Omental fat pad (tissue), 3 donors: ENCODE measurements at regions not wholly inside any gene's neighbourhood (a gene's known extent, or its start where the extent isn't known, plus 50 kb on each side); places are given as distances from the start of the nearest gene placed in this dataset.

Experiments used
- ATAC-seq: fragments of 150-250 bp; one replicate; pipeline ENCODE4 v1.9.1; 2016; ENCODE audit warnings: mild to moderate bottlenecking, moderate library complexity; ENCODE audit not compliant: low FRiP score
- DNase-seq: peaks from one replicate; pipeline ENCODE4 v3.0.0-alpha.2; 2019; ENCODE audit warnings: low spot score
- TF ChIP-seq, protein P1 (sequence below), 3 donors: fragments of 450-650 bp; IDR thresholded peaks; one replicate each; pipeline ENCODE4 v1.5.1; 2016 to 2017; ENCODE audit warnings: antibody characterized with exemption in 3 of 3, mild to moderate bottlenecking in 3 of 3, moderate library complexity in 2 of 3

DNA sequence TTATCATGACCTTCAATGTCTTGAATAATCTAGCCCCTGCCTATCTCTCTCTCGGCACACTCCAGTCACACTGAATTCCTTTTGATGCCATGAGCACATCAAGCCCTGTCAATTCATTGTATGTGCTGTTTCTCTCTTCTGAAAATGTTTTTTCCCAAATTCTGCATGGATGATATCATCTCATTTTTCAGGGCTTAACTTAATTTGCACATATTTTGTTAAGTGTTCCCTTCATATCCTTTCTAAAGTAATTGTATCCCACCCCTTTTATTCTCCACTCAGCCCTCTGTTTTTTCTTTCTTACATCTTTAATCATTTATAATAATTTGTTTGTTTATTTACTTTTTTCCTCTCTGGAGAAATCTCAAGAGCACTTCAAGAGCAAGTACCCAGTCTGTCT is 149.9 kb downstream of the ZNF326 start:
- TF ChIP-seq, protein P1, sequence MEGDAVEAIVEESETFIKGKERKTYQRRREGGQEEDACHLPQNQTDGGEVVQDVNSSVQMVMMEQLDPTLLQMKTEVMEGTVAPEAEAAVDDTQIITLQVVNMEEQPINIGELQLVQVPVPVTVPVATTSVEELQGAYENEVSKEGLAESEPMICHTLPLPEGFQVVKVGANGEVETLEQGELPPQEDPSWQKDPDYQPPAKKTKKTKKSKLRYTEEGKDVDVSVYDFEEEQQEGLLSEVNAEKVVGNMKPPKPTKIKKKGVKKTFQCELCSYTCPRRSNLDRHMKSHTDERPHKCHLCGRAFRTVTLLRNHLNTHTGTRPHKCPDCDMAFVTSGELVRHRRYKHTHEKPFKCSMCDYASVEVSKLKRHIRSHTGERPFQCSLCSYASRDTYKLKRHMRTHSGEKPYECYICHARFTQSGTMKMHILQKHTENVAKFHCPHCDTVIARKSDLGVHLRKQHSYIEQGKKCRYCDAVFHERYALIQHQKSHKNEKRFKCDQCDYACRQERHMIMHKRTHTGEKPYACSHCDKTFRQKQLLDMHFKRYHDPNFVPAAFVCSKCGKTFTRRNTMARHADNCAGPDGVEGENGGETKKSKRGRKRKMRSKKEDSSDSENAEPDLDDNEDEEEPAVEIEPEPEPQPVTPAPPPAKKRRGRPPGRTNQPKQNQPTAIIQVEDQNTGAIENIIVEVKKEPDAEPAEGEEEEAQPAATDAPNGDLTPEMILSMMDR (IDR thresholded peaks at IDR 0.05) = no peak
- no peak for ATAC-seq
- no peak for DNase-seq

DNA sequence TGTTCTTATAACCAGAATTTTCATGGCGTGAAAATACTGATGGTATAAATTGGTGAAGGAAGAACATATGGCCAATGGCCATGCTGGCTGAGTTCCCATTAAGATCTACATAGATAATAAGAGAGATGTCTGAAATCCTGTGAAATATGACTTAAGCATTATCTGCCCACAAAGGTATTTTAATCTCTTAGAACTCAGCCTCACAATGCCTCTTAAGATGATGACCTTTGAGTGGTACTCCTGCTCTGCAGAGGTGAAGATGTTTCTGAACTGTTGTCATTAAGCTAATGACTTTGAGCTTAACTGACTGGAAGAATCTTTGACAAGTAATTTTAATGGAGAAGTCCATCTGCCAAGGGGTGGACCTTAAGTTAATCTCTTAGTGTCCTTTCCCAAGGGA is 148.7 kb downstream of the ZNF326 start:
- ATAC-seq = no peak
- TF ChIP-seq, protein P1 (IDR thresholded peaks at IDR 0.05) = no peak
- DNase-seq = no peak

DNA sequence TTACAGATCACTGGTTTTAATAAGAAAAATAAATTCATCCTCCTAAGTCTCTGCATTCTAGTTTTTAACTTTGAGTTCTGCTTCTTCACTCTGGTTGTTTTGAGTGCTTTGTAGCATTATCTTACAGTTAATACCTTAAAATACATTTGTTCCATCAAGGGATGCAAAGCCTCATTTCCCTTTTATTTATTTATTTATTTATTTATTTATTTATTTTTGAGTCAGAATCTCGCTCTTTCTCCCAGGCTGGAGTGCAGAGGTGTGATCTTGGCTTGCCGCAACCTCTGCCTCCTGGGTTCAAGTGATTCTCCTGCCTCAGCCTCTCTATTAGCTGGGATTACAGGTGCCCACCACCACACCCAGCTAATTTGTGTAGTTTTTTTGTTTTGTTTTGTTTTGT is 147.8 kb downstream of the ZNF326 start:
- ATAC-seq = no peak
- TF ChIP-seq, protein P1 (IDR thresholded peaks at IDR 0.05) = no peak
- no peak for DNase-seq

DNA sequence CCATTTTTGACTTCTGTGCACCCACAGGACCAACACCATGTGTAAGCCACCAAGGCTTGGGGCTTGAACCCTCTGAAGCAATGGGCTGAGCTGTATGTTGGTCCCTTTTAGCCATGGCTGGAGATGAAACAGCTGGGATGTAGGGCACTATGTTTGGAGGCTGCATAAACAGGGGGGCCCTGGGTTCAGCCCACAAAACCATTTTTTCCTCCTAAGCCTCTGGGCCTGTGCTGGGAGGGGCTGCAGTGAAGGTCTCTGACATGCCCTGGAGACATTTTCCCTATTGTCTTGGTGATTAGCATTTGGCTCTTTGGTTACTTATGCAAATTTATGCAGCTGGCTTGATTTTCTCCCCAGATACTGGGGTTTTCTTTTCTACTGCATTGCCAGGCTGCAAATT is 144.9 kb downstream of the ZNF326 start:
- TF ChIP-seq, protein P1 (IDR thresholded peaks at IDR 0.05) = no peak
- DNase-seq (no peak), ATAC-seq (no peak)

- DNase-seq (no peak), ATAC-seq (no peak)
- TF ChIP-seq, protein P1 (IDR thresholded peaks at IDR 0.05) = no peak
Observed at GRCh38 chr1:90135286-90135685, 140.4 kb downstream of the ZNF326 start.

GRCh38 chr1:90134175-90134955 is 139.5 kb downstream of the ZNF326 start:
- no peak for ATAC-seq
- TF ChIP-seq, protein P1 (IDR thresholded peaks at IDR 0.05) = no peak

DNA sequence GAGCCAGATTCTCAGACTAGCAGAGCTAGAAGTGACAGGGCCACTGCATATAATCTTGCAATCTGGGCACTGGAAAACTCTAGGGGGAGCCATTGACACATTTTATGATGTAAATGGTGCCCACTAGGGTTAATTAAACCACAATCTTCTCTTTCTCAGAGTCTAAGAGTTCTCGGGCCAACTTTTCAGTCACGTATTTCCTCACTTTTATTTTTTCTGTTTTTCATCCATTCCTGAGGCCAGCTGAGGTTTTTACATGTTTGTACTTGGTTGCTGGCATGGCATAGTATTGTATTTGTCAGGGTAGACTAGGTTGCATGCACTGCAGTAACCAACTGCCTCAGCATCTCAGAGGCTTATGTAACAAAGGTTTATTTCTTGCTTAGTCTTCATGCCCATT is 138.2 kb downstream of the ZNF326 start:
- TF ChIP-seq, protein P1 (IDR thresholded peaks at IDR 0.05) = no peak
- DNase-seq (no peak), ATAC-seq (no peak)

More at GRCh38 chr1:90134175-90134955, 139.5 kb downstream of the ZNF326 start:
- no peak for DNase-seq
